ENCODE measurements at regions not wholly inside any gene's neighbourhood (a gene's known extent, or its start where the extent isn't known, plus 50 kb on each side); places are given as distances from the start of the nearest gene placed in this dataset.

GRCh38 chr9:103427696-103428095, 432.6 kb downstream of the CYLC2 start (continued):
- TF ChIP-seq ZNF555 (tag by site-specific recombination; conservative IDR thresholded peaks at IDR 0.05): no peak
- TF ChIP-seq ZNF791 (tag by site-specific recombination; IDR thresholded peaks at IDR 0.05): no peak

- no peak overlapping the region for H3K27ac ChIP-seq (ENCODE audit: extremely low read depth, low read depth, low read length)
- H3K9me3 ChIP-seq (ENCODE audit: control insufficient read depth, insufficient read depth, low read depth, low read length): no peaks in the 10 kb centered on the region
- CTCF ChIA-PET: no interaction called here
- H3K4me1 ChIP-seq (ENCODE audit: control insufficient read depth, insufficient read depth, low read length): no peaks in the 10 kb centered on the region
- POLR2A ChIA-PET: no interaction called here
- H3K4me3 ChIP-seq (ENCODE audit: low read depth, low read length): no peak overlapping the region
- no peaks in the 10 kb centered on the region for H3K36me3 ChIP-seq (ENCODE audit: control insufficient read depth in 2 of 2, insufficient read depth in 1 of 2, low read length in 2 of 2)
- TF ChIP-seq ZBTB1 (tag by site-specific recombination; IDR thresholded peaks at IDR 0.05) (no peak), ZNF292 (tag by site-specific recombination; IDR thresholded peaks at IDR 0.05; ENCODE audit: borderline replicate concordance, low read depth) (no peak), ZNF518A (tag by site-specific recombination; conservative IDR thresholded peaks at IDR 0.05; ENCODE audit: low read depth) (no peak), ZNF311 (tag by site-specific recombination; IDR thresholded peaks at IDR 0.05; ENCODE audit: borderline replicate concordance) (no peak), ZNF350 (tag by site-specific recombination; IDR thresholded peaks at IDR 0.05) (no peak), ZNF629 (tag by site-specific recombination; IDR thresholded peaks at IDR 0.05) (no peak), TSHZ1 (tag by site-specific recombination; IDR thresholded peaks at IDR 0.05; ENCODE audit: borderline replicate concordance) (no peak), ZFP41 (tag by site-specific recombination; IDR thresholded peaks at IDR 0.05; ENCODE audit: borderline replicate concordance) (no peak), TRIM28 (IDR thresholded peaks at IDR 0.05; ENCODE audit: borderline replicate concordance, low read length) (no peak), ZBTB8A (tag by site-specific recombination; IDR thresholded peaks at IDR 0.05) (no peak), ELK4 (IDR thresholded peaks at IDR 0.05; ENCODE audit: borderline replicate concordance, low read depth, low read length) (no peak), ZNF394 (tag by site-specific recombination; IDR thresholded peaks at IDR 0.05; ENCODE audit: borderline replicate concordance) (no peak), ZEB2 (tag by site-specific recombination; IDR thresholded peaks at IDR 0.05) (no peak), ZNF121 (tag by site-specific recombination; IDR thresholded peaks at IDR 0.05) (no peak), ZNF488 (tag by site-specific recombination; IDR thresholded peaks at IDR 0.05) (no peak), KLF17 (tag by site-specific recombination; IDR thresholded peaks at IDR 0.05) (no peak), ZNF692 (tag by site-specific recombination; IDR thresholded peaks at IDR 0.05) (no peak), PRDM4 (tag by site-specific recombination; IDR thresholded peaks at IDR 0.05) (no peak), ZNF558 (tag by site-specific recombination; IDR thresholded peaks at IDR 0.05) (no peak)
Measured at GRCh38 chr9:103430469-103430868, 435.3 kb downstream of the CYLC2 start.
